GM23338 (cell line): ENCODE measurements at regions not wholly inside any gene's neighbourhood (a gene's known extent, or its start where the extent isn't known, plus 50 kb on each side); places are given as distances from the start of the nearest gene placed in this dataset.

Experiments used
- ATAC-seq: fragments of 200-7000 bp; cut with Tn5 transposase; 3 replicates; pipeline ENCODE4 v1.9.1; 2020
- DNase-seq: peaks from one replicate; pipeline ENCODE4 v3.0.0-alpha.2; 2015; ENCODE audit warnings: low spot score
- H2AFZ ChIP-seq: fragments of 200-600 bp; sonication (generic); 2 replicates; pipeline ENCODE4 v1.8.0; 2016; ENCODE audit warnings: antibody characterized with exemption, mild to moderate bottlenecking, moderate library complexity
- H3F3A ChIP-seq: fragments of 200-600 bp; sonication (generic); replicated peaks from 2 replicates; pipeline ENCODE4 v1.8.0; 2017; ENCODE audit warnings: antibody characterized with exemption, mixed run types, low read depth
- H3K27ac ChIP-seq: fragments of 200-600 bp; sonication (generic); 2 replicates; pipeline ENCODE4 v1.6.1; 2016; ENCODE audit warnings: low read depth
- H3K27me3 ChIP-seq: fragments of 200-600 bp; sonication (generic); 2 replicates; pipeline ENCODE4 v1.8.0; 2016; ENCODE audit warnings: mild to moderate bottlenecking, mixed run types, moderate library complexity; ENCODE audit not compliant: insufficient read depth
- H3K36me3 ChIP-seq: fragments of 200-600 bp; sonication (generic); 2 replicates; pipeline ENCODE4 v1.8.0; 2016; ENCODE audit warnings: mild to moderate bottlenecking; ENCODE audit not compliant: insufficient read depth
- H3K4me1 ChIP-seq: fragments of 200-600 bp; sonication (generic); 2 replicates; pipeline ENCODE4 v1.8.0; 2016; ENCODE audit warnings: mild to moderate bottlenecking, moderate library complexity; ENCODE audit not compliant: insufficient read depth
- H3K4me2 ChIP-seq: fragments of 200-600 bp; sonication (generic); 2 replicates; pipeline ENCODE4 v1.7.1; 2017; ENCODE audit warnings: mixed run types
- H3K4me3 ChIP-seq: fragments of 200-600 bp; sonication (generic); 2 replicates; pipeline ENCODE4 v1.6.1; 2016; ENCODE audit warnings: mixed run types
- H3K79me2 ChIP-seq: fragments of 200-600 bp; sonication (generic); replicated peaks from 2 replicates; pipeline ENCODE4 v1.8.0; 2017; ENCODE audit warnings: mild to moderate bottlenecking; ENCODE audit not compliant: insufficient read depth
- H3K9me2 ChIP-seq: fragments of 200-600 bp; sonication (generic); 2 replicates; pipeline ENCODE4 v1.8.0; 2017; ENCODE audit not compliant: insufficient read depth
- H4K20me1 ChIP-seq: fragments of 200-600 bp; sonication (generic); replicated peaks from 2 replicates; pipeline ENCODE4 v1.8.0; 2017; ENCODE audit warnings: mild to moderate bottlenecking; ENCODE audit not compliant: insufficient read depth
- H3K27ac Mint-ChIP-seq: 2 replicates; pipeline ENCODE4 v1.8.0; 2020; ENCODE audit warnings: inconsistent platforms, mild to moderate bottlenecking, moderate library complexity, mixed read lengths
- H3K27me3 Mint-ChIP-seq: 3 replicates; pipeline ENCODE4 v1.8.0; 2022; ENCODE audit warnings: low read depth, mild to moderate bottlenecking, moderate library complexity, mixed read lengths, inconsistent platforms; ENCODE audit not compliant: insufficient read depth, poor library complexity
- H3K36me3 Mint-ChIP-seq: 3 replicates; pipeline ENCODE4 v1.8.0; 2021; ENCODE audit warnings: low read depth, mild to moderate bottlenecking, inconsistent platforms, moderate library complexity, mixed read lengths
- H3K4me1 Mint-ChIP-seq: 3 replicates; pipeline ENCODE4 v1.8.0; 2020; ENCODE audit warnings: mild to moderate bottlenecking, inconsistent platforms, mixed read lengths
- H3K4me3 Mint-ChIP-seq: 3 replicates; pipeline ENCODE4 v1.8.0; 2021; ENCODE audit warnings: moderate library complexity, mild to moderate bottlenecking, inconsistent platforms, mixed read lengths
- H3K9me3 Mint-ChIP-seq: 3 replicates; pipeline ENCODE4 v1.8.0; 2020; ENCODE audit warnings: moderate library complexity, mild to moderate bottlenecking, inconsistent platforms, mixed read lengths
- CREB1 ChIP-seq: fragments of 250-450 bp; sonication (Bioruptor Pico); IDR thresholded peaks from 2 replicates; pipeline ENCODE4 v1.5.0; 2020; ENCODE audit warnings: low read depth, mild to moderate bottlenecking, moderate library complexity
- EZH2 ChIP-seq: fragments of 200-600 bp; sonication (generic); IDR thresholded peaks from one replicate; pipeline ENCODE4 v1.8.0; 2017; ENCODE audit warnings: antibody characterized with exemption, mild to moderate bottlenecking, low read depth; ENCODE audit not compliant: unreplicated experiment
- EZH2phosphoT487 ChIP-seq: fragments of 200-600 bp; sonication (generic); IDR thresholded peaks from one replicate; pipeline ENCODE4 v1.8.1; 2018; ENCODE audit warnings: antibody characterized with exemption; ENCODE audit not compliant: unreplicated experiment
- JUNB ChIP-seq: IDR thresholded peaks from one replicate; pipeline ENCODE4 v1.6.1; 2016; ENCODE audit warnings: antibody characterized with exemption; ENCODE audit not compliant: unreplicated experiment
- NANOG ChIP-seq: IDR thresholded peaks from 2 replicates; pipeline ENCODE4 v1.6.1; 2016; ENCODE audit warnings: antibody characterized with exemption, borderline replicate concordance
- POLR2AphosphoS5 ChIP-seq: IDR thresholded peaks from 2 replicates; pipeline ENCODE4 v1.6.1; 2016; ENCODE audit warnings: antibody characterized with exemption, low read depth
- STAT1 ChIP-seq: IDR thresholded peaks from one replicate; pipeline ENCODE4 v1.6.1; 2016; ENCODE audit warnings: antibody characterized with exemption; ENCODE audit not compliant: unreplicated experiment
- ZNF114 ChIP-seq: fragments of 250-450 bp; sonication (Bioruptor Pico); IDR thresholded peaks from 2 replicates; pipeline ENCODE4 v1.5.0; 2020; ENCODE audit warnings: mild to moderate bottlenecking, moderate library complexity
- ZNF331 ChIP-seq: fragments of 250-450 bp; sonication (Bioruptor Pico); IDR thresholded peaks from 2 replicates; pipeline ENCODE4 v1.5.0; 2020; ENCODE audit warnings: low read depth, mild to moderate bottlenecking, moderate library complexity
- TF ChIP-seq, protein P1 (sequence below): IDR thresholded peaks from 2 replicates; pipeline ENCODE4 v1.6.1; 2016; ENCODE audit warnings: antibody characterized with exemption
- TF ChIP-seq, protein P2 (sequence below): IDR thresholded peaks from one replicate; pipeline ENCODE4 v1.6.1; 2018; ENCODE audit warnings: antibody characterized with exemption; ENCODE audit not compliant: unreplicated experiment
- TF ChIP-seq, protein P3 (sequence below), 2 experiments: fragments of 200-600 bp in 1 of 2; sonication (generic) in 1 of 2; conservative IDR thresholded peaks; 2 replicates each; pipeline versions ENCODE4 v1.5.1 to v1.6.1; 2016 to 2017; ENCODE audit warnings: antibody characterized with exemption in 2 of 2, low read depth in 2 of 2, mild to moderate bottlenecking in 2 of 2, moderate library complexity in 1 of 2
- TF ChIP-seq, protein P4 (sequence below): fragments of 250-450 bp; sonication (Bioruptor Pico); IDR thresholded peaks from 2 replicates; pipeline ENCODE4 v1.5.0; 2020; ENCODE audit warnings: mild to moderate bottlenecking, moderate library complexity

DNA sequence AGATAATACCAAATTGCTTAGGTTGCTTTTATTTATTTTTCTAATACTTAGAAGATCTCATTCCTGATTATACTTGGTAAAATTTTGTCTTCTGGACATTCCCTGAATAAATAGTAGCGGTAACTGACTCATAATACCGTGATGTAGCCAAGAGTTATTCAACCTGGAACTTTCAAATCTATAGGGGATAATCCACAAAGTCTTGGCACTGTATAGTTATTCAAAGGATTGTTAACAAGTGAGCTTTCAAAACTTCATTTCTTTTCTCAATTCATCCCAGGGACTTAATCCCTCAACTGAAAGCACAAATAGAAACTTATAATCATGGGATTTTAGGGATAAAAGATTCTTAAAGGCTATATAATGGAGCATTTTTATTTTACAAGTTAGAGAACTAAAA is 1383.3 kb downstream of the FAM133A start:
- H3K36me3 ChIP-seq = no peaks in the 10 kb centered on the region
- no peak overlapping the region for H3K4me3 ChIP-seq
- H3K27ac Mint-ChIP-seq = no peak overlapping the region
- no peak overlapping the region for H3K27ac ChIP-seq
- no peaks in the 10 kb centered on the region for H4K20me1 ChIP-seq
- no peak for DNase-seq
- no peak overlapping the region for H3K4me3 Mint-ChIP-seq
- H3K9me3 Mint-ChIP-seq = no peaks in the 10 kb centered on the region
- no peaks in the 10 kb centered on the region for H3K27me3 Mint-ChIP-seq
- H3K9me2 ChIP-seq = no peaks in the 10 kb centered on the region
- H3K36me3 Mint-ChIP-seq = no peaks in the 10 kb centered on the region
- no peak overlapping the region for H3K4me2 ChIP-seq
- no peaks in the 10 kb centered on the region for H3K79me2 ChIP-seq
- no peaks in the 10 kb centered on the region for H3K27me3 ChIP-seq
- H3K4me1 ChIP-seq = peaks cover 2% of the 10 kb centered on the region; the same call in 1 of the 2 replicates
- H3K4me1 Mint-ChIP-seq = peaks cover 9% of the 10 kb centered on the region; the same call in 2 of the 3 replicates
- TF ChIP-seq, protein P1, sequence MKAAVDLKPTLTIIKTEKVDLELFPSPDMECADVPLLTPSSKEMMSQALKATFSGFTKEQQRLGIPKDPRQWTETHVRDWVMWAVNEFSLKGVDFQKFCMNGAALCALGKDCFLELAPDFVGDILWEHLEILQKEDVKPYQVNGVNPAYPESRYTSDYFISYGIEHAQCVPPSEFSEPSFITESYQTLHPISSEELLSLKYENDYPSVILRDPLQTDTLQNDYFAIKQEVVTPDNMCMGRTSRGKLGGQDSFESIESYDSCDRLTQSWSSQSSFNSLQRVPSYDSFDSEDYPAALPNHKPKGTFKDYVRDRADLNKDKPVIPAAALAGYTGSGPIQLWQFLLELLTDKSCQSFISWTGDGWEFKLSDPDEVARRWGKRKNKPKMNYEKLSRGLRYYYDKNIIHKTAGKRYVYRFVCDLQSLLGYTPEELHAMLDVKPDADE = no peak
- TF ChIP-seq STAT1 (no peak), EZH2phosphoT487 (no peak), CREB1 (CRISPR knock-in tag) (no peak), EZH2 (no peak), JUNB (no peak), NANOG (no peak), ZNF114 (CRISPR knock-in tag) (no peak), ZNF331 (CRISPR knock-in tag) (no peak), POLR2AphosphoS5 (no peak)
- TF ChIP-seq, protein P2, sequence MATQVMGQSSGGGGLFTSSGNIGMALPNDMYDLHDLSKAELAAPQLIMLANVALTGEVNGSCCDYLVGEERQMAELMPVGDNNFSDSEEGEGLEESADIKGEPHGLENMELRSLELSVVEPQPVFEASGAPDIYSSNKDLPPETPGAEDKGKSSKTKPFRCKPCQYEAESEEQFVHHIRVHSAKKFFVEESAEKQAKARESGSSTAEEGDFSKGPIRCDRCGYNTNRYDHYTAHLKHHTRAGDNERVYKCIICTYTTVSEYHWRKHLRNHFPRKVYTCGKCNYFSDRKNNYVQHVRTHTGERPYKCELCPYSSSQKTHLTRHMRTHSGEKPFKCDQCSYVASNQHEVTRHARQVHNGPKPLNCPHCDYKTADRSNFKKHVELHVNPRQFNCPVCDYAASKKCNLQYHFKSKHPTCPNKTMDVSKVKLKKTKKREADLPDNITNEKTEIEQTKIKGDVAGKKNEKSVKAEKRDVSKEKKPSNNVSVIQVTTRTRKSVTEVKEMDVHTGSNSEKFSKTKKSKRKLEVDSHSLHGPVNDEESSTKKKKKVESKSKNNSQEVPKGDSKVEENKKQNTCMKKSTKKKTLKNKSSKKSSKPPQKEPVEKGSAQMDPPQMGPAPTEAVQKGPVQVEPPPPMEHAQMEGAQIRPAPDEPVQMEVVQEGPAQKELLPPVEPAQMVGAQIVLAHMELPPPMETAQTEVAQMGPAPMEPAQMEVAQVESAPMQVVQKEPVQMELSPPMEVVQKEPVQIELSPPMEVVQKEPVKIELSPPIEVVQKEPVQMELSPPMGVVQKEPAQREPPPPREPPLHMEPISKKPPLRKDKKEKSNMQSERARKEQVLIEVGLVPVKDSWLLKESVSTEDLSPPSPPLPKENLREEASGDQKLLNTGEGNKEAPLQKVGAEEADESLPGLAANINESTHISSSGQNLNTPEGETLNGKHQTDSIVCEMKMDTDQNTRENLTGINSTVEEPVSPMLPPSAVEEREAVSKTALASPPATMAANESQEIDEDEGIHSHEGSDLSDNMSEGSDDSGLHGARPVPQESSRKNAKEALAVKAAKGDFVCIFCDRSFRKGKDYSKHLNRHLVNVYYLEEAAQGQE = no peak
- TF ChIP-seq, protein P3, sequence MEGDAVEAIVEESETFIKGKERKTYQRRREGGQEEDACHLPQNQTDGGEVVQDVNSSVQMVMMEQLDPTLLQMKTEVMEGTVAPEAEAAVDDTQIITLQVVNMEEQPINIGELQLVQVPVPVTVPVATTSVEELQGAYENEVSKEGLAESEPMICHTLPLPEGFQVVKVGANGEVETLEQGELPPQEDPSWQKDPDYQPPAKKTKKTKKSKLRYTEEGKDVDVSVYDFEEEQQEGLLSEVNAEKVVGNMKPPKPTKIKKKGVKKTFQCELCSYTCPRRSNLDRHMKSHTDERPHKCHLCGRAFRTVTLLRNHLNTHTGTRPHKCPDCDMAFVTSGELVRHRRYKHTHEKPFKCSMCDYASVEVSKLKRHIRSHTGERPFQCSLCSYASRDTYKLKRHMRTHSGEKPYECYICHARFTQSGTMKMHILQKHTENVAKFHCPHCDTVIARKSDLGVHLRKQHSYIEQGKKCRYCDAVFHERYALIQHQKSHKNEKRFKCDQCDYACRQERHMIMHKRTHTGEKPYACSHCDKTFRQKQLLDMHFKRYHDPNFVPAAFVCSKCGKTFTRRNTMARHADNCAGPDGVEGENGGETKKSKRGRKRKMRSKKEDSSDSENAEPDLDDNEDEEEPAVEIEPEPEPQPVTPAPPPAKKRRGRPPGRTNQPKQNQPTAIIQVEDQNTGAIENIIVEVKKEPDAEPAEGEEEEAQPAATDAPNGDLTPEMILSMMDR (conservative IDR thresholded peaks at IDR 0.05; ENCODE audit: low read depth in 2 of 2) = no peak
- TF ChIP-seq, protein P4, sequence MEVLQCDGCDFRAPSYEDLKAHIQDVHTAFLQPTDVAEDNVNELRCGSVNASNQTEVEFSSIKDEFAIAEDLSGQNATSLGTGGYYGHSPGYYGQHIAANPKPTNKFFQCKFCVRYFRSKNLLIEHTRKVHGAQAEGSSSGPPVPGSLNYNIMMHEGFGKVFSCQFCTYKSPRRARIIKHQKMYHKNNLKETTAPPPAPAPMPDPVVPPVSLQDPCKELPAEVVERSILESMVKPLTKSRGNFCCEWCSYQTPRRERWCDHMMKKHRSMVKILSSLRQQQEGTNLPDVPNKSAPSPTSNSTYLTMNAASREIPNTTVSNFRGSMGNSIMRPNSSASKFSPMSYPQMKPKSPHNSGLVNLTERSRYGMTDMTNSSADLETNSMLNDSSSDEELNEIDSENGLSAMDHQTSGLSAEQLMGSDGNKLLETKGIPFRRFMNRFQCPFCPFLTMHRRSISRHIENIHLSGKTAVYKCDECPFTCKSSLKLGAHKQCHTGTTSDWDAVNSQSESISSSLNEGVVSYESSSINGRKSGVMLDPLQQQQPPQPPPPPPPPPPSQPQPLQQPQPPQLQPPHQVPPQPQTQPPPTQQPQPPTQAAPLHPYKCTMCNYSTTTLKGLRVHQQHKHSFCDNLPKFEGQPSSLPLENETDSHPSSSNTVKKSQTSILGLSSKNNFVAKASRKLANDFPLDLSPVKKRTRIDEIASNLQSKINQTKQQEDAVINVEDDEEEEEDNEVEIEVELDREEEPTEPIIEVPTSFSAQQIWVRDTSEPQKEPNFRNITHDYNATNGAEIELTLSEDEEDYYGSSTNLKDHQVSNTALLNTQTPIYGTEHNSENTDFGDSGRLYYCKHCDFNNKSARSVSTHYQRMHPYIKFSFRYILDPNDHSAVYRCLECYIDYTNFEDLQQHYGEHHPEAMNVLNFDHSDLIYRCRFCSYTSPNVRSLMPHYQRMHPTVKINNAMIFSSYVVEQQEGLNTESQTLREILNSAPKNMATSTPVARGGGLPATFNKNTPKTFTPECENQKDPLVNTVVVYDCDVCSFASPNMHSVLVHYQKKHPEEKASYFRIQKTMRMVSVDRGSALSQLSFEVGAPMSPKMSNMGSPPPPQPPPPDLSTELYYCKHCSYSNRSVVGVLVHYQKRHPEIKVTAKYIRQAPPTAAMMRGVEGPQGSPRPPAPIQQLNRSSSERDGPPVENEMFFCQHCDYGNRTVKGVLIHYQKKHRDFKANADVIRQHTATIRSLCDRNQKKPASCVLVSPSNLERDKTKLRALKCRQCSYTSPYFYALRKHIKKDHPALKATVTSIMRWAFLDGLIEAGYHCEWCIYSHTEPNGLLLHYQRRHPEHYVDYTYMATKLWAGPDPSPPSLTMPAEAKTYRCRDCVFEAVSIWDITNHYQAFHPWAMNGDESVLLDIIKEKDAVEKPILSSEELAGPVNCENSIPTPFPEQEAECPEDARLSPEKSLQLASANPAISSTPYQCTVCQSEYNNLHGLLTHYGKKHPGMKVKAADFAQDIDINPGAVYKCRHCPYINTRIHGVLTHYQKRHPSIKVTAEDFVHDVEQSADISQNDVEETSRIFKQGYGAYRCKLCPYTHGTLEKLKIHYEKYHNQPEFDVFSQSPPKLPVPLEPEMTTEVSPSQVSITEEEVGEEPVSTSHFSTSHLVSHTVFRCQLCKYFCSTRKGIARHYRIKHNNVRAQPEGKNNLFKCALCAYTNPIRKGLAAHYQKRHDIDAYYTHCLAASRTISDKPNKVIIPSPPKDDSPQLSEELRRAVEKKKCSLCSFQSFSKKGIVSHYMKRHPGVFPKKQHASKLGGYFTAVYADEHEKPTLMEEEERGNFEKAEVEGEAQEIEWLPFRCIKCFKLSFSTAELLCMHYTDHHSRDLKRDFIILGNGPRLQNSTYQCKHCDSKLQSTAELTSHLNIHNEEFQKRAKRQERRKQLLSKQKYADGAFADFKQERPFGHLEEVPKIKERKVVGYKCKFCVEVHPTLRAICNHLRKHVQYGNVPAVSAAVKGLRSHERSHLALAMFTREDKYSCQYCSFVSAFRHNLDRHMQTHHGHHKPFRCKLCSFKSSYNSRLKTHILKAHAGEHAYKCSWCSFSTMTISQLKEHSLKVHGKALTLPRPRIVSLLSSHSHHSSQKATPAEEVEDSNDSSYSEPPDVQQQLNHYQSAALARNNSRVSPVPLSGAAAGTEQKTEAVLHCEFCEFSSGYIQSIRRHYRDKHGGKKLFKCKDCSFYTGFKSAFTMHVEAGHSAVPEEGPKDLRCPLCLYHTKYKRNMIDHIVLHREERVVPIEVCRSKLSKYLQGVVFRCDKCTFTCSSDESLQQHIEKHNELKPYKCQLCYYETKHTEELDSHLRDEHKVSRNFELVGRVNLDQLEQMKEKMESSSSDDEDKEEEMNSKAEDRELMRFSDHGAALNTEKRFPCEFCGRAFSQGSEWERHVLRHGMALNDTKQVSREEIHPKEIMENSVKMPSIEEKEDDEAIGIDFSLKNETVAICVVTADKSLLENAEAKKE (CRISPR knock-in tag) = no peak
- no peak overlapping the region for H2AFZ ChIP-seq
- ATAC-seq = no peak
- H3F3A ChIP-seq = no peaks in the 10 kb centered on the region
